AG04450 (cell line): ENCODE measurements at regions not wholly inside any gene's neighbourhood (a gene's known extent, or its start where the extent isn't known, plus 50 kb on each side); places are given as distances from the start of the nearest gene placed in this dataset.

Experiments
- CTCF ChIA-PET: fragments of 300-600, 350-600 bp; formaldehyde crosslinking; extraction: SDS; loops from one replicate; lab custom pipeline; 2022; ENCODE audit warnings: antibody characterized with exemption, inconsistent platforms; lab: Charles Lee
- POLR2A ChIA-PET: fragments of 350-600 bp; formaldehyde crosslinking; extraction: SDS; loops from one replicate; lab custom pipeline; 2021; ENCODE audit warnings: antibody characterized with exemption, inconsistent platforms; lab: Yijun Ruan, JAX
- DNase-seq: peaks from one replicate; pipeline ENCODE4 v3.0.0-alpha.2; 2011; ENCODE audit warnings: low read depth, low spot score
- H3K27ac ChIP-seq: one replicate; pipeline ENCODE4 v1.5.1; 2012; ENCODE audit warnings: low read depth, low read length, control low read depth
- H3K27me3 ChIP-seq: one replicate; pipeline ENCODE4 v1.6.0; 2012; ENCODE audit warnings: low read length; ENCODE audit not compliant: control insufficient read depth, insufficient read depth
- H3K4me3 ChIP-seq: 2 replicates; pipeline ENCODE4 v1.5.1; 2011; ENCODE audit warnings: mild to moderate bottlenecking, low read depth, low read length, control low read depth
- H3K9me3 ChIP-seq: 2 replicates; pipeline ENCODE4 v1.5.1; 2012; ENCODE audit warnings: low read length; ENCODE audit not compliant: control insufficient read depth, insufficient read depth
- CTCF ChIP-seq: IDR thresholded peaks from 2 replicates; pipeline ENCODE4 v1.5.1; 2011; ENCODE audit warnings: low read depth, low read length, control low read depth, inconsistent platforms

GRCh38 chr4:26035921-26036320 is 121.9 kb downstream of the SMIM20 start:
- no peak overlapping the region for H3K4me3 ChIP-seq
- no peak for TF ChIP-seq CTCF
- H3K27me3 ChIP-seq: no peaks in the 10 kb centered on the region
- ChIA-PET POLR2A (no interaction called here), CTCF (no interaction called here)
- DNase-seq: no peak
- H3K9me3 ChIP-seq: peaks cover 4% of the 10 kb centered on the region; the same call in 1 of the 2 replicates
- H3K27ac ChIP-seq: no peak overlapping the region

GRCh38 chr4:26039639-26040359 is 125.8 kb downstream of the SMIM20 start:
- Histone ChIP-seq H3K4me3 (no peak overlapping the region), H3K9me3 (no peaks in the 10 kb centered on the region), H3K27ac (no peak overlapping the region), H3K27me3 (no peaks in the 10 kb centered on the region)
- DNase-seq: no peak
- CTCF ChIA-PET: interaction anchor here (1.3 to 1.6 kb wide), 3 partner anchors 42 to 291 kb away, joined by 3 read pairs; no protein-coding TSS in a partner anchor
- POLR2A ChIA-PET: interaction anchor here (0.5 kb wide), 1 partner anchor 279 kb away, joined by 13 read pairs; no protein-coding TSS in a partner anchor
- TF ChIP-seq CTCF: no peak

GRCh38 chr4:26044524-26044923 is 130.5 kb downstream of the SMIM20 start:
- POLR2A ChIA-PET: no interaction called here
- Histone ChIP-seq H3K4me3 (no peak overlapping the region), H3K27me3 (no peaks in the 10 kb centered on the region), H3K27ac (no peak overlapping the region), H3K9me3 (no peaks in the 10 kb centered on the region)
- no peak for DNase-seq
- CTCF ChIA-PET: interaction anchor here (0.6 to 1.0 kb wide), 3 partner anchors 11 to 381 kb away, joined by 3 read pairs; no protein-coding TSS in a partner anchor
- TF ChIP-seq CTCF: no peak

- Histone ChIP-seq H3K4me3 (no peak overlapping the region), H3K27ac (no peak overlapping the region), H3K9me3 (no peaks in the 10 kb centered on the region), H3K27me3 (no peaks in the 10 kb centered on the region)
- CTCF ChIA-PET: no interaction called here
- no peak for DNase-seq
- POLR2A ChIA-PET: no interaction called here
- no peak for TF ChIP-seq CTCF
Measured at GRCh38 chr4:26044983-26045382, 131.0 kb downstream of the SMIM20 start.

- ChIA-PET CTCF (interaction anchor here (0.9 kb wide), 1 partner anchor 122 kb away, joined by 3 read pairs; no protein-coding TSS in a partner anchor), POLR2A (no interaction called here)
- peak overlapping the region; percentile 97 for H3K27ac ChIP-seq
Measured at GRCh38 chr4:26047795-26048194, 133.8 kb downstream of the SMIM20 start.

More at GRCh38 chr4:26047795-26048194, 133.8 kb downstream of the SMIM20 start:
- H3K9me3 ChIP-seq: no peaks in the 10 kb centered on the region
- no peaks in the 10 kb centered on the region for H3K27me3 ChIP-seq
- H3K4me3 ChIP-seq: no peak overlapping the region
- DNase-seq: no peak
- no peak for TF ChIP-seq CTCF
